ENCODE measurements at regions not wholly inside any gene's neighbourhood (a gene's known extent, or its start where the extent isn't known, plus 50 kb on each side); places are given as distances from the start of the nearest gene placed in this dataset.

- no peak for DNase-seq
These were observed 384.5 kb upstream of the DDHD1 start for GRCh38 chr14:53537422-53538315.

GRCh38 chr14:53536446-53536845, 383.3 kb upstream of the DDHD1 start:
- peak; percentile 80 for DNase-seq

DNA sequence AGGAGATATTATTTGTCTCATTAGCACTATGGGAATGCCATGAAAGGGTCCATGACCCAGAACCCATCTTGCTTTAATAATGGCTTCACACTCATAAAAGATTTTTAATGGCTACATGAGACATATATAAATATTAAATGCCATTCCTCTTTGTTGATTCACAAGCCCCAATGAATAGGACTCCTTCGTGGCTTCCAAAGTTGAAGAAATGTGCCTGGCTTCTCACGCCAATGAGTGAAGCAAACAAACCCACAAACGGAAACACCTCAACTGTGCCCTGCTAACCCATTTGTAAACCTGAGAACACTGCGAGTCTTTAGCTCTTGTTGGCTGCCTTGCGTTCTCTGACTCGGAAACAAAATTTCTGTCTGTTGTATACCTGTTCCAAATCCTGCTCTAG, 381.7 kb upstream of the DDHD1 start:
- DNase-seq, result no peak

- DNase-seq, result no peak
These were observed 380.4 kb upstream of the DDHD1 start for GRCh38 chr14:53533384-53533970.

DNA sequence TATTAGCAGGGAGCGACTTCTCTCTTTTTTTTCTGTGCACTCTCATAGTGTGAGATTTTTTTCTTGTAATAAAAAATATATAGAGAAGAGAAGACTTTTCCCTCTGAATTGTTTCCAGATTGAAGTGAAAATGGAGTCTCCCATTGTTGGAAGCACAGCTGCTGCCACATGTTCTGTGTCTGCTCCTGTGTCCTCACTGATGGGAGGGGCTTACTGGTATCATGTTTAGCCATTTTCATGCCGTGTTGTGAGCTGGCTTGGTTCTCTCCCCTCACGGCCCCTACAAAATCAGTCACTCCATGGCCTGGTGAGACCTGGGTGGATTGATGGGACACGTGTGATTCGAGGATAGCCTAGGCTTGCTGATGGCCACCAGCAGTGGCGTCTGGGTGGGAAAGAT, 379.7 kb upstream of the DDHD1 start:
- DNase-seq, result no peak

DNA sequence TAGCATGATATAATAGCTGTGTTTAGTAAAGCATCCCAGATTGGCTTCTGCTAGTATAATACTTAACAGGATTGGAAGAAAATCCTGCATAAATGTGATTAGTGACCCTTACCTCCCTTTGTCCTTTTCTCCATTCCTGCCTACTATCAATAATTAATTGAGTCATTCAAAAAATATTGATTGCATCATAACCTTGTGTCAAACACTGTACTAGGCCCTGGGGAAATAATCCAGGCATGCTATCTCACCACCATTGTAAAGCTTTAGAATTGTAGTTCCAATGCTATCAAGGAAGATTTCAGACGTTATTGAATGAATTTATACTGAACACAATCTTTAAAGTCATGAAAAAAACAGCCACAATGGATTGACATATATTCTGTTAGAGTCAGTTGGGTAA, 378.6 kb upstream of the DDHD1 start:
- DNase-seq, result no peak

DNA sequence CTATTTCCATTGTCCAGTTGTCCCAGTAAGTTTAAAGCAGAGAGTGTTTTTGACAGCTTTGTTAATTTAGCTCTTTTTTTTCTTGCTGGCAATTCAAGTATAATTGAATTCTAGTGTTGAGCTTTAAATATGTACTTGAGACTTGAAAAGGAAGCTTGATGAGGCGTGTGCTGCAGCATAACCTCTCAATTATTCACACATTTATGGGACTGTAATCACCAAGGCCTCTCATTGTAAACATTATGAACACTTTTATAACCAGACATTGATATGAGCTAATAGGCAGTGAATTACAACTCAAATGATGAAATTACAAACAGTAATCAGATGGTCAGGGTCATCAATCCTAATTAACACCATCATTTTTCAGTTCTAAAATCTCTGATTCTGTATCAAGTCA, 378.0 kb upstream of the DDHD1 start:
- no peak for DNase-seq

- no peak for DNase-seq
These were observed 376.4 kb upstream of the DDHD1 start for GRCh38 chr14:53529519-53529918.

- no peak for DNase-seq
These were observed 375.1 kb upstream of the DDHD1 start for GRCh38 chr14:53528185-53528671.

- no peak for DNase-seq
These were observed 373.1 kb upstream of the DDHD1 start for GRCh38 chr14:53526200-53526599.

GRCh38 chr14:53525608-53526007, 372.5 kb upstream of the DDHD1 start:
- no peak for DNase-seq

GRCh38 chr14:53524391-53524790, 371.3 kb upstream of the DDHD1 start:
- DNase-seq, result no peak

- DNase-seq, result no peak
These were observed 370.1 kb upstream of the DDHD1 start for GRCh38 chr14:53523226-53523625.

- no peak for DNase-seq
These were observed 367.2 kb upstream of the DDHD1 start for GRCh38 chr14:53520078-53520928.

- DNase-seq, result no peak
These were observed 366.0 kb upstream of the DDHD1 start for GRCh38 chr14:53519137-53519536.

GRCh38 chr14:53517270-53517960, 364.3 kb upstream of the DDHD1 start:
- DNase-seq, result no peak

GRCh38 chr14:53516261-53516774, 363.2 kb upstream of the DDHD1 start:
- DNase-seq, result no peak

GRCh38 chr14:53515276-53515675, 362.2 kb upstream of the DDHD1 start:
- no peak for DNase-seq

- DNase-seq, result no peak
These were observed 361.1 kb upstream of the DDHD1 start for GRCh38 chr14:53514197-53514596.

DNA sequence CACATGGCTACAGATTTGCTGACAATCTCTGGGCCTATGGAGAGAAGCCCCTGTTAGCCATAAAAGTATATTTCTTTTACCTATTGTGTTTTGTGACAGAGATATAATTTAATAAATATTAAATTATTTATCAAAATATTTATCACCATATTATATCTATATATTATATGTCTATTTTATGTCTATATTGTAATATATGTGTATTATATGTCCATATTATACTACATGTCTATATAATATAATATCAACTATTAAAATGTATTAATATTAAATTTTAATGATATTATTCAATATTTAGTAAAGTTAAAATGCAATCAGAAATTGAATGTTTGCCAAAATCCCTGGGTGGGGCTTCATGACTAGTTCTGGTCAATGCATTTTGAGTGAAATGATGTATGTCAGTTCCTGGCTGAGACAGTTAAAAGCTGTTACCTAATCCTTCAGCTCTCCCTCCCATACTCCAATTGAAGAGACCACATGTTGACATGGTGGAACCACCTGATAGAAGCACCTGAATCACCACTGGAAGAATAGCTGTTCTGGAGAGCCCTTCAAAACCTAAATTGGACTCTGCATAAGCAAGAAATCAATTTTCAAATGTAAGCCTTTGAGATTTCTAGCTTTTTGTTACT, 357.3 kb upstream of the DDHD1 start:
- no peak for DNase-seq

GRCh38 chr14:53509276-53510244, 356.4 kb upstream of the DDHD1 start:
- peak; percentile 44 for DNase-seq
